HG03460 (cell line): ENCODE measurements at regions not wholly inside any gene's neighbourhood (a gene's known extent, or its start where the extent isn't known, plus 50 kb on each side); places are given as distances from the start of the nearest gene placed in this dataset.

Experiments used
- ATAC-seq: cut with Tn5 transposase; IDR thresholded peaks from one replicate; pipeline ENCODE4 v1.9.1; 2021; ENCODE audit not compliant: unreplicated experiment

DNA sequence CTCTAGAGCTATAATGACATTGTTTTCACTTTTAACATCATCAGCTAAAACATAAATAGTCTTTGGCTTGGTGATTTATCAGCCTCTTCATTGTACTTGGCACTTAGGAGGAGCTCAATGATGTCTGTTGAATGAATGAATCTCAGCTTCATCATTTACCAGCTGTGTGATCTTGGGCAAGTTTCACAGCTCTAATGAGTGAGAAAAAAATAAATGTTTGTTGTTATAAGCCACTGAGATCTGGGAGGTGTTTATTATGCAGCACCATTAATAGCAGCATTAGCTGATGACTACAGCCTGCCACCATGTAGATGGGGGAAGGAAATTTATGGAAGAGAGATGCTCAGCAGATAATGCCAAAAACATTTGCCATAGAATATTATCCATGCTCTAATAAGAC lies 63.6 kb upstream of the C1QTNF7 start:
- ATAC-seq: no peak

DNA sequence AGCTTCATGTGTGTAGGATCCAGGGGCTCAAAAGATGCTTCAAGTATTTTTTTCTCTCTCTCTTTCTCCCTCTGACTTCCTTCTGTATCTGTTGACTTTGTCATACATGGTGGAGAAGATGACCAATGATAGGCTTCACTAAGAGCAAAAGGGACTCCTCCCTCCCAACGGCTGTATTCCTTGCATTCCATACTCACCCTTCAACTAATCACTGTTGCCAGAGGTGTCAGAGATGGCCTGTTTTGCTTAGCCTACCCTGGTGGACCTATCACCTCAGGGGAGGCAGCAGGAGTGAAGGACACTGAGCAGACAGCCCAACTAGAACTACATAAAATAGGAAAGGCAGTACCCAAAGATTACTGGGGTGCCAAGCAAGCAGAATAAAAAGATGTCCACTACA lies 62.2 kb upstream of the C1QTNF7 start:
- no peak for ATAC-seq

DNA sequence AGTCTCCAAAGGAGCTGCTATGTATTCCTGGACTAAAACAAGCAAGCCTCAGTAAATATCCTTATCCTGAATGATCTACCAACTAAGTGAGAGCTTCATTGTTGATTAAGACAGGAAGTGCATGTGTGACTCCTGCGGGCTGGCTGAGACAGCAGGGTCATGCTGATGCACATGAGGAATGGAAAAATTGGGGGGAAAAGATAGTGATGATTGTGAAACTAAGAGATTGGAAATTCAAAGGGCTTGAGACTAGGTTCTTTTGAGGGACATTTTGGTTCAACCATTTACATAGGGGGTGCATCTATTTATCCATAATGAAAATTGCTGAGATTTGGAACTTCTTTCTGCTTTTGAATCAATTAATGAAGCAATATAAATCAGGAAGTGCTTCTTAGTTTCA lies 61.1 kb upstream of the C1QTNF7 start:
- ATAC-seq: no peak

DNA sequence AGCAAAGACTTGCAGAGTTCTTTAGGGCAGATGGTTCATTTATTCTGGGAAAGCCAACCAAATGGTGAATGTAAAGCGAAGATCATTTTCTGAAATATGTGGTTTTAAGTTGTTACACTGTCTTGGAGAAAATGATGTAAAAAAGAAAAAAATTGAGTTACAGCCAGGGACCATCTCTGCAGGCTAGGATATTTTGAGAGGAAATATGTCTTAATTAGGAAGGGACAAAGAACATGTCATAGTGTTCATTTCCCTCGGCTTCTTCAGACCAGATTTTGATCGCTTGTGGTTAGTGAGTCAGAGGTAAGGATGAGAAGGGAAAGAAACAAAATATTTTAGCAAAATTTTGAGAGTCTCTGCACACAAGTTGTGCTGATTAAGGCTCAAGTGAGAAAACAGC lies 59.0 kb upstream of the C1QTNF7 start:
- ATAC-seq: no peak

DNA sequence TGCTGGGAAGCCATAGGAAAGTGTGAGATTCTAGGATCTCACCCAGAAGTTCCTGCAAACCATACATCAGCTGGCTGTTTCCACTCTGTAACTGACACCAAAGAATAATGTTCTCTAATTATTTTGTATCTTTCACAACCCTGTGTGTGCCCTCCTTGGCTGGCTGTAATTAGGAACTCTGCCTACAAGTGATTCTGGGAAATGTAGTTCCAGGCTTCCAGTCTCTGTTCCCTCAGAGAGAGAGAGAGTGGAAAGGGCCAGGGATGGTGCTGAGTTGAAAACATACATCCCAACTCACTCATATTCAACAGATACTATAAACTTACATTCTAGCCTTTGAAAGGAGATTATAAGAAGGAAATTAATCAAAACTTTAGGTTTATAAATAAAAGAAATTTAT lies 57.5 kb upstream of the C1QTNF7 start:
- no peak for ATAC-seq

DNA sequence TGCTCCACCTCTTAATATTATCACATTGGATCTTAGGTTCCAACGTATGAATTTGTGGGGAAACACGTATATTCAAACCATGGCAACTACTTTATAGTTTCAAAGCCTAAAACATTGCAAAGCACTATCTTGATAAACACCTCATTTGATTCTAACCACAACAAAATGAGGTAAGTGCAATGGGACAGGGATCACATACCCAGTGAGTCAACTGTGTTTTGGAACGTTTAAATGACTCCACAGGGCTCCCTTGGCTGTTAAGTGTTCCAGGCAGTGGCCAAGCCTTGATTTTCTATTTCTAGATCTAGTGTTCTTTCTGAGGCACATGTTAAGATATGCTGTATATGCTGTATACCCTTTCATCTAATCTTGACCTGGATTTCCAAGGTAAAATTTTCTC lies 54.5 kb upstream of the C1QTNF7 start:
- ATAC-seq: no peak

DNA sequence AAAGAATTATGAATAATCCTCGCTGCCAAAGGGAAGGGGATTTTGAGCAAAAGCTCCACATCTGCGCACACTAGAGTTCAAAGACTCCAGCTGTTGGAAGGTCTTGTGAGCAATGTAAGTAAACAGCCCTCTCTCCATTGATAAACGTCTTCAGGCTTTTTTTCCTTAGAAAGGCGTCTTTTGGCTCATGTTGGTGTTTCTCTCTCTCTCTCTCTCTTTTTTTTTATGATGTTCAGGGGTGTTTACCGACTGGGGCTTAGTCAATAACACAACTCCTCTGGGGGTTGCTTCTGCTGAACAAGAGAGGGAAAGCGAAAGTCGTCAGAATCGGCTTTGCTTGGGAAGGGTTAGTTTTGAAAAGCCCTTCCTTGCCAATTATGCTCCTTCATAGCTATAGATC lies 53.2 kb upstream of the C1QTNF7 start:
- ATAC-seq: no peak

DNA sequence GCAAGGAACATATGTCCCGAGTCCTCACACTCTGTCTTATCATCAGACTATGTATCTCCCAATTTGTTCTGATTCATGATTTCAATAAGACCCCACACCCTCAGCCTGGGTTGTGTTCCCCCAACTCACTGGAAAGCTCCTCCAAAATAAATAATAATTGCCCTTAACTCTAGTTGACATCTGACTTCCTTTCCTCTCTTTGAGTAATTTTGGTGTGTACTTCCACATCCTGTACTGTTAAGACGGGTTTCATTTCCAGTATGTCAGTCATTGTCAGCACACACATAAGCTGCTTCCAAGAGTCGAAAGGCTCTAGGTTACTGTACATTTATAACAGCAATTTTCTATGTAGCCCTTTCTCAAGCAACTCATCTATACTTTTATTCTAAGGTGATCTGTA lies 52.2 kb upstream of the C1QTNF7 start:
- no peak for ATAC-seq

DNA sequence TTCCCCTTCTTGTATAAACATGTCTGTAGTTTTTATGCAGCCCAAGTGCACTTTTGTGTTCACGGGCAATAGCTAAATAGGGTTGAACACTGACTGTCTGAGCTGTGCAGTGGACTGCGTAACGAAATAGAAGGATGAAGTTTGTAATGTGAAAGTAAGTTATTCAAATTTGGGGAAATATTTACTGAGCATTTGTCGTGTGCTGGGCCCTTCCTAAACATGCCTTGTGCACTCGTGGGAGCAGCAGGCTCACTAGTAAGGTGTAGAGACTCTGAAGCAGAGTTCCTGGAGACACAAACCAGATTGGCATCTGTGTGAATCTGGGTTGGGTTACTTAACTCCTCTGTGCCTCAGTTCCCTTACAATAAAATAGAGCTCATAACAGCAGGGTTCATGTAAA lies 51.7 kb upstream of the C1QTNF7 start:
- ATAC-seq: no peak

DNA sequence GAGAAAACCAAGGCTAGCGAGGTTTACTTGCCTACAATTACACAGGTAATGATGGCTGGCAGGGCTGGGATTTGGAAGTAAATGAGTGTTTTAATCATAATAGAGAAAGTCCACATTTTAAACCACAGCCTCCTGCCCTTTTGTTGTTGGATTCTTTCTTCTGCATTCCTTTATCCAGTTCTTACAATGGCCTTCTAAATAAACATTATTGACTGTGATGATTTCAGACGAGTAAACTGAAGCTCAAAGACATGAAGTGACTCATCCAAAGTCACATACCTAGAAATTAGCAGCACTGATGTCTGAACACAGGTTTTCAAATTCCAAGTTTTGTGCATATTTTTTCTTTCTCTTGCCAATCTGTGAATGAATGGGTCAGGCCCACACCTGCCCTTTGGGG lies 51.2 kb upstream of the C1QTNF7 start:
- ATAC-seq: no peak
